Ishikawa (cell line): ENCODE measurements at regions not wholly inside any gene's neighbourhood (a gene's known extent, or its start where the extent isn't known, plus 50 kb on each side); places are given as distances from the start of the nearest gene placed in this dataset.

Experiments
- CEBPB ChIP-seq: IDR thresholded peaks from 2 replicates; pipeline ENCODE4 v1.6.1; 2012
- CREB1 ChIP-seq: IDR thresholded peaks from 2 replicates; pipeline ENCODE4 v1.6.1; 2012; ENCODE audit warnings: low read depth
- EGR1 ChIP-seq: IDR thresholded peaks from 2 replicates; pipeline ENCODE4 v1.6.1; 2012
- EP300 ChIP-seq: IDR thresholded peaks from 2 replicates; pipeline ENCODE4 v1.6.1; 2012; ENCODE audit warnings: borderline replicate concordance
- FOXM1 ChIP-seq: IDR thresholded peaks from 2 replicates; pipeline ENCODE4 v1.6.1; 2012; ENCODE audit warnings: low read depth, borderline replicate concordance
- NFIC ChIP-seq: IDR thresholded peaks from 2 replicates; pipeline ENCODE4 v1.6.1; 2012
- RAD21 ChIP-seq: IDR thresholded peaks from 2 replicates; pipeline ENCODE4 v1.6.1; 2012; ENCODE audit warnings: low read depth
- TAF1 ChIP-seq: IDR thresholded peaks from 2 replicates; pipeline ENCODE4 v1.6.1; 2012; ENCODE audit warnings: low read depth, mild to moderate bottlenecking
- TCF12 ChIP-seq: IDR thresholded peaks from 2 replicates; pipeline ENCODE4 v1.6.1; 2012; ENCODE audit warnings: low read depth
- TEAD4 ChIP-seq: IDR thresholded peaks from 2 replicates; pipeline ENCODE4 v1.6.1; 2012
- YY1 ChIP-seq: IDR thresholded peaks from 2 replicates; pipeline ENCODE4 v1.6.1; 2012; ENCODE audit warnings: low read depth
- ZBTB7A ChIP-seq: IDR thresholded peaks from 2 replicates; pipeline ENCODE4 v1.6.1; 2012; ENCODE audit warnings: low read depth
- TF ChIP-seq, protein P1 (sequence below): IDR thresholded peaks from 2 replicates; pipeline ENCODE4 v1.6.1; 2012; ENCODE audit warnings: low read depth, mild to moderate bottlenecking
- TF ChIP-seq, protein P2 (sequence below): IDR thresholded peaks from 2 replicates; pipeline ENCODE4 v1.6.1; 2012
- TF ChIP-seq, protein P3 (sequence below): IDR thresholded peaks from 2 replicates; pipeline ENCODE4 v1.6.1; 2012

DNA sequence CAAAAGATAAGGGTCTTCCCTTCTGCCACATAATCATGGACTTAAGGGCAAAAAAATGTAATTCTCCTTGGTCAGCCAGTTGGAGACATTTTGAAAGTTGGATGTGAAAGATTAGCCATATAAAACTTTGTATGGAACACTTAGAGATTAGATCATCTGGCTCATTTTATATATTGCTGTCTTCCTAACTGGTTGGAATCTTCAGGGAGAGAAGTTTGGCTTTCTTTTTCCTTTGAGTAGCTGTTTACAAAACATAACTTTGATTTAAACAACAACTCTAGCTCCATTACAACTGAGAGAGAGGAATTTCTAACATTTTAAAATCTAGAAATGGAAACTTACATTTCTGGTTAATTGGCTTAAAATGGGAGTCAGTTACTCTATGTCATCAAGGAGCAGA is 132.7 kb downstream of the RDH14 start:
- TF ChIP-seq TEAD4, result no peak
- TF ChIP-seq, protein P1, sequence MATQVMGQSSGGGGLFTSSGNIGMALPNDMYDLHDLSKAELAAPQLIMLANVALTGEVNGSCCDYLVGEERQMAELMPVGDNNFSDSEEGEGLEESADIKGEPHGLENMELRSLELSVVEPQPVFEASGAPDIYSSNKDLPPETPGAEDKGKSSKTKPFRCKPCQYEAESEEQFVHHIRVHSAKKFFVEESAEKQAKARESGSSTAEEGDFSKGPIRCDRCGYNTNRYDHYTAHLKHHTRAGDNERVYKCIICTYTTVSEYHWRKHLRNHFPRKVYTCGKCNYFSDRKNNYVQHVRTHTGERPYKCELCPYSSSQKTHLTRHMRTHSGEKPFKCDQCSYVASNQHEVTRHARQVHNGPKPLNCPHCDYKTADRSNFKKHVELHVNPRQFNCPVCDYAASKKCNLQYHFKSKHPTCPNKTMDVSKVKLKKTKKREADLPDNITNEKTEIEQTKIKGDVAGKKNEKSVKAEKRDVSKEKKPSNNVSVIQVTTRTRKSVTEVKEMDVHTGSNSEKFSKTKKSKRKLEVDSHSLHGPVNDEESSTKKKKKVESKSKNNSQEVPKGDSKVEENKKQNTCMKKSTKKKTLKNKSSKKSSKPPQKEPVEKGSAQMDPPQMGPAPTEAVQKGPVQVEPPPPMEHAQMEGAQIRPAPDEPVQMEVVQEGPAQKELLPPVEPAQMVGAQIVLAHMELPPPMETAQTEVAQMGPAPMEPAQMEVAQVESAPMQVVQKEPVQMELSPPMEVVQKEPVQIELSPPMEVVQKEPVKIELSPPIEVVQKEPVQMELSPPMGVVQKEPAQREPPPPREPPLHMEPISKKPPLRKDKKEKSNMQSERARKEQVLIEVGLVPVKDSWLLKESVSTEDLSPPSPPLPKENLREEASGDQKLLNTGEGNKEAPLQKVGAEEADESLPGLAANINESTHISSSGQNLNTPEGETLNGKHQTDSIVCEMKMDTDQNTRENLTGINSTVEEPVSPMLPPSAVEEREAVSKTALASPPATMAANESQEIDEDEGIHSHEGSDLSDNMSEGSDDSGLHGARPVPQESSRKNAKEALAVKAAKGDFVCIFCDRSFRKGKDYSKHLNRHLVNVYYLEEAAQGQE, result no peak
- TF ChIP-seq YY1, result no peak
- no peak for TF ChIP-seq NFIC
- TF ChIP-seq TAF1, result no peak
- TF ChIP-seq RAD21, result no peak

DNA sequence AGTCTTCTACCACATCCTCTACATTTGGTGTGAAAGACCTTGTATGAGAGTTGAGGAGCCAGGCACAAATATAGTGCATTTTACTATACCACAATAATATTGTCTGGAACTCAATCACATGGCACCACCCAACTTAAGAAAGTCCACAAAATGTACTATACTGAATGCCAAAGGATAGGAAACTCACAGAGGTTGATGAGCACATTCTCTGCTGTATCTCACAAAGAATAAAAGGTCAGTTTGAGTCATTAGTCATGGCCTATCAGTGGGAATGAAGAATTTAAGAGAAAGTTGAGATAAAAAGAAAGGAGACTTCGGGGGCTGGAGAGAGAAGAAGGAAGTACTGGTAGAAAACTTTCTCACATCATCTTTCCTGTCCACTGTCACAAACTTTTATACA is 134.3 kb downstream of the RDH14 start:
- TF ChIP-seq TCF12, result no peak
- no peak for TF ChIP-seq EGR1
- no peak for TF ChIP-seq CEBPB
- TF ChIP-seq NFIC, result no peak
- TF ChIP-seq, protein P2, sequence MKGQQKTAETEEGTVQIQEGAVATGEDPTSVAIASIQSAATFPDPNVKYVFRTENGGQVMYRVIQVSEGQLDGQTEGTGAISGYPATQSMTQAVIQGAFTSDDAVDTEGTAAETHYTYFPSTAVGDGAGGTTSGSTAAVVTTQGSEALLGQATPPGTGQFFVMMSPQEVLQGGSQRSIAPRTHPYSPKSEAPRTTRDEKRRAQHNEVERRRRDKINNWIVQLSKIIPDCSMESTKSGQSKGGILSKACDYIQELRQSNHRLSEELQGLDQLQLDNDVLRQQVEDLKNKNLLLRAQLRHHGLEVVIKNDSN, result no peak
- no peak for TF ChIP-seq RAD21
- TF ChIP-seq YY1, result no peak
- TF ChIP-seq, protein P3, sequence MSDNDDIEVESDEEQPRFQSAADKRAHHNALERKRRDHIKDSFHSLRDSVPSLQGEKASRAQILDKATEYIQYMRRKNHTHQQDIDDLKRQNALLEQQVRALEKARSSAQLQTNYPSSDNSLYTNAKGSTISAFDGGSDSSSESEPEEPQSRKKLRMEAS, result no peak
- TF ChIP-seq FOXM1, result no peak
- TF ChIP-seq TEAD4, result no peak
- no peak for TF ChIP-seq TAF1
- TF ChIP-seq EP300, result no peak
- TF ChIP-seq ZBTB7A, result no peak
- TF ChIP-seq, protein P1, result no peak
- TF ChIP-seq CREB1, result no peak

DNA sequence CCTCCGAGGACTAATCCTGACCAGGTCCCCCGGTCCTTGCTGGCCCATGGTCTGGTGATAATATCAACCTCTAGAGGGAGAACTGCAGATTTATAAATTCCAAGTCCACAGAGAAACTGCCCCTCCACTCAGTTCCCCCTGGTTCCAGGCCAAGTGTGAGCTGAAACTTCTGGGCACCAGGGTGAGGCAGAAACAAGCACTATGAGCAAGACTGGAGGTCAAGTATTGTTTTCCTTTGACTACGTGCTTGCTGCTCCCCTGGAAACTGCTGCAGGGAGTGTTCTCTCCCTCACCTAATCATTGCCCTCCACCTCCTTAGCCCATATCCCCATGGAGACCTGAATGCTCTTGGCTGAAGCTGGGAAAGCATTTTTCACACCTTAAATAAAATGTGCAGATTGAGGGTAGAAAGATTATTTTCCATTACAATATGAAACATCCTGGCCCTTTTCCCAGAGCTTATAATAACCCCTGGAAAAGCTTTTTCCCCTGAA is 135.2 kb downstream of the RDH14 start:
- TF ChIP-seq, protein P2, result no peak
- TF ChIP-seq TAF1 (no peak), TEAD4 (no peak), FOXM1 (no peak)

DNA sequence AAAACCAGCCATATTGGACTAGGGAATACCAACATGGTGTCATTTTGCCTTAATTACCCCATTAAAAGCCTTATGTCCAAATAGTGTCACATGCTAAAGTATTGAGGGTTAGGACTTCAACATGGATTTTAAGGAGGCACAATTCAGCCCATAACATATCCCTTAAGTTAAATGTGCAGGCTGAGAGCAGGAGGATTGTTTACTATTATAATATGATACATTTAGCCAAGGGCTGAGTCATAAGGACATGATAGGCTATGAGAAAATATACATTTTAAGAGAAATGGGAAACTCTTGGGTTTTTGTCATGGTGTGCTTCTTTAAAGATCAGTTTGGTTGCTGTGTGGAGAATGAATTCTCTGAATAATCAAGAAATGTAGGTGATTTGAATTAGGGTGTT is 136.8 kb downstream of the RDH14 start:
- no peak for TF ChIP-seq CEBPB
- no peak for TF ChIP-seq EP300
- TF ChIP-seq, protein P3, result no peak
- no peak for TF ChIP-seq NFIC
- TF ChIP-seq CREB1, result no peak

DNA sequence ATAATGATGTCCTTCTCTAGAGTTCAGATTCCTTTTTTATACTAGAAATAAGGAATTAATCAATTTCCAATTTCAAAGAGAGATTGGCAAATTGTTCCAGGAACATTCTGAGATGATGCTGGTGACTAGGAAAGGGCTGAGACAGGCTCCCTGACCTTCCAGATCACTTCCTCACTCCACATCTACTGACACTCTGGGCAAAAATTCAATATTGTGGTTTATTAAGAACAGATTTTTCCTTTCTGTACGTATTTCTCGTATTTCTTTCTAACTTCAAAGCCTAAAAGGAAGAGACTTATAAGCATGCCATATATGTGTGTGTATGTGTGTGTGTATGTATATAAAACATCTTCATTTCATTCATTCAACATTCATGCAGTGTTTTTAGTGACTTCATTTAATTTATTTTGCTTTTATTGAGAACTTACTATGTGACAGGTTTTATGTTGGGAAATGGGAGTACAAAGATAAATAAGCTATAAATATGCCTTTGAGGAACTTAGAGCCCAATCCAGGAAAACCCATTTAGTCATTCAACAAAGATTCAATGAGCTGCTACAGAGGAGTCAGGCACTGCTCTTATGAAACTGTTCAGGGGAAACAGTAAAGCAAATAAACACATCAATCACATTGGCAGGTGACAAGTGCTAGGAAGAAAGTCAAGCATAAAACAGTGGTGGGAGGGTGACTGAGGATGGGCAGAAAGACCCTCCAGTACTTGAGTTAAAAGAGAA is 137.9 kb downstream of the RDH14 start:
- TF ChIP-seq, protein P1, result no peak
- TF ChIP-seq NFIC (no peak), EP300 (no peak), CEBPB (no peak), FOXM1 (no peak), TAF1 (no peak), TEAD4 (no peak)
- TF ChIP-seq, protein P3, result no peak
- TF ChIP-seq, protein P2, result no peak
